T-helper 1 cell (primary cell): ENCODE measurements at regions not wholly inside any gene's neighbourhood (a gene's known extent, or its start where the extent isn't known, plus 50 kb on each side); places are given as distances from the start of the nearest gene placed in this dataset.

ENCODE experiments used
- DNase-seq, 5 donors: peaks; one replicate each; pipeline ENCODE4 v3.0.0-alpha.2; 2012 to 2020

GRCh38 chr20:22922987-22923386 lies 112.1 kb upstream of the SSTR4 start:
- no peak for DNase-seq

GRCh38 chr20:22924046-22924737 lies 110.9 kb upstream of the SSTR4 start:
- DNase-seq = no peak

- no peak for DNase-seq
These were observed 110.0 kb upstream of the SSTR4 start for GRCh38 chr20:22924949-22925612.

- no peak for DNase-seq
These were observed 109.5 kb upstream of the SSTR4 start for GRCh38 chr20:22925613-22925983.

- no peak for DNase-seq
These were observed 107.6 kb upstream of the SSTR4 start for GRCh38 chr20:22927537-22927936.

- no peak for DNase-seq
These were observed 106.4 kb upstream of the SSTR4 start for GRCh38 chr20:22928679-22929078.

- no peak for DNase-seq
These were observed 105.5 kb upstream of the SSTR4 start for GRCh38 chr20:22929661-22930060.

GRCh38 chr20:22931653-22932608 lies 103.2 kb upstream of the SSTR4 start:
- DNase-seq = no peak

GRCh38 chr20:22939181-22939580 lies 95.9 kb upstream of the SSTR4 start:
- DNase-seq = no peak

- no peak for DNase-seq
These were observed 94.8 kb upstream of the SSTR4 start for GRCh38 chr20:22940350-22940749.

- DNase-seq = no peak
These were observed 93.6 kb upstream of the SSTR4 start for GRCh38 chr20:22941550-22941949.

GRCh38 chr20:22942742-22943141 lies 92.4 kb upstream of the SSTR4 start:
- no peak for DNase-seq

- no peak for DNase-seq
These were observed 91.0 kb upstream of the SSTR4 start for GRCh38 chr20:22944062-22944461.

- no peak for DNase-seq
These were observed 90.2 kb upstream of the SSTR4 start for GRCh38 chr20:22944936-22945335.

GRCh38 chr20:22946596-22946995 lies 88.5 kb upstream of the SSTR4 start:
- no peak for DNase-seq

GRCh38 chr20:22949331-22950109 lies 85.6 kb upstream of the SSTR4 start:
- no peak for DNase-seq

GRCh38 chr20:22951966-22952365 lies 83.1 kb upstream of the SSTR4 start:
- DNase-seq = no peak

- no peak for DNase-seq
These were observed 80.5 kb upstream of the SSTR4 start for GRCh38 chr20:22954661-22955060.

- DNase-seq = no peak
These were observed 76.7 kb upstream of the SSTR4 start for GRCh38 chr20:22958390-22958789.

GRCh38 chr20:22962567-22963439 lies 72.3 kb upstream of the SSTR4 start:
- no peak for DNase-seq

GRCh38 chr20:22963581-22963980 lies 71.5 kb upstream of the SSTR4 start:
- DNase-seq = no peak
